SK-N-MC (cell line): ENCODE measurements at regions not wholly inside any gene's neighbourhood (a gene's known extent, or its start where the extent isn't known, plus 50 kb on each side); places are given as distances from the start of the nearest gene placed in this dataset.

Source experiments
- DNase-seq: peaks from one replicate; pipeline ENCODE4 v3.0.0-alpha.2; 2011; ENCODE audit warnings: low read depth, low spot score
- H3K27ac ChIP-seq: fragments of 200-600 bp; sonication (generic); 2 replicates; pipeline ENCODE4 v1.5.1; 2016; ENCODE audit warnings: mixed run types
- H3K36me3 ChIP-seq: fragments of 200-600 bp; sonication (generic); 2 replicates; pipeline ENCODE4 v1.6.1; 2017; ENCODE audit warnings: antibody characterized with exemption, low read length, mixed read lengths; ENCODE audit not compliant: insufficient read depth
- H3K4me3 ChIP-seq: fragments of 200-600 bp; sonication (generic); 2 replicates; pipeline ENCODE4 v1.5.1; 2016
- H3K9ac ChIP-seq: fragments of 200-600 bp; sonication (generic); 2 replicates; pipeline ENCODE4 v1.8.0; 2017; ENCODE audit warnings: mixed run types, mixed read lengths; ENCODE audit not compliant: insufficient read length
- H3K9me3 ChIP-seq: fragments of 200-600 bp; sonication (generic); 2 replicates; pipeline ENCODE4 v1.6.1; 2017; ENCODE audit warnings: low read depth, mild to moderate bottlenecking, antibody characterized with exemption, low read length, moderate library complexity, mixed read lengths
- EZH2 ChIP-seq: fragments of 200-600 bp; sonication (generic); IDR thresholded peaks from one replicate; pipeline ENCODE4 v1.6.1; 2017; ENCODE audit warnings: antibody characterized with exemption
- FOXP2 ChIP-seq: optimal IDR thresholded peaks from 2 replicates; pipeline ENCODE3; 2011; ENCODE audit warnings: mild to moderate bottlenecking, moderate library complexity; ENCODE audit not compliant: insufficient read depth; ENCODE audit errors: extremely low read length, control extremely low read depth
- POLR2AphosphoS5 ChIP-seq: IDR thresholded peaks from 2 replicates; pipeline ENCODE4 v1.6.1; 2012; ENCODE audit warnings: mild to moderate bottlenecking, low read depth, low read length, borderline replicate concordance

DNA sequence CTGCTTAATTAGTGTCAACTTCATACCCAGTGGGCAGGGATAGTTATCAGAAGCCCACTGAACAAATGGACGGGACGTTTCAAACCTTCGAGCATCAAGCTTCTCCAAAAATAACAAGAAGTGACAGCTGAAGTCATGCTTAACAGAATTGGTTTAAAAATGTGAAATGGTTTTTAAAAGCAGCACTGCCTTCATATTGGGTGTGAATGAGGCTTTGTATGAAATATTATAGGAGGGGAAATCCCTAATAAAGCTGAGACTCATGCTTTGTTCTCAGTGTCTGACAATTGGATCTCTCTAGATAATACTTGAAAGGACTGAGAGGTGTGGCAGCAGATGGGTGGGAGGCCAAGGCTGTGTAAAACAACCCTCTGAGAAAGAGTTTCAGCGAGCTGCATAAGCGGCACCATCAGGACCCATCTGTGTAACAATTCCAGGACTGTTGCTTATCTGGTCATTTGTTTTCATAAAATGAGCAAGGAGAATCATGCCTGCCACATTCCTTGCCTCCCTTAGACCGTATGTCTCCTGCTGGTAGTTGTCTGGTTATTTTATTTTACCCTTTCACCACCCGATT lies 667.7 kb downstream of the DIAPH3 start:
- H3K9ac ChIP-seq: no peak overlapping the region
- H3K4me3 ChIP-seq: no peak overlapping the region
- no peak for TF ChIP-seq EZH2
- no peak for TF ChIP-seq FOXP2
- TF ChIP-seq POLR2AphosphoS5: no peak
- no peak for DNase-seq
- no peaks in the 10 kb centered on the region for H3K9me3 ChIP-seq
- no peak overlapping the region for H3K27ac ChIP-seq
- no peaks in the 10 kb centered on the region for H3K36me3 ChIP-seq

DNA sequence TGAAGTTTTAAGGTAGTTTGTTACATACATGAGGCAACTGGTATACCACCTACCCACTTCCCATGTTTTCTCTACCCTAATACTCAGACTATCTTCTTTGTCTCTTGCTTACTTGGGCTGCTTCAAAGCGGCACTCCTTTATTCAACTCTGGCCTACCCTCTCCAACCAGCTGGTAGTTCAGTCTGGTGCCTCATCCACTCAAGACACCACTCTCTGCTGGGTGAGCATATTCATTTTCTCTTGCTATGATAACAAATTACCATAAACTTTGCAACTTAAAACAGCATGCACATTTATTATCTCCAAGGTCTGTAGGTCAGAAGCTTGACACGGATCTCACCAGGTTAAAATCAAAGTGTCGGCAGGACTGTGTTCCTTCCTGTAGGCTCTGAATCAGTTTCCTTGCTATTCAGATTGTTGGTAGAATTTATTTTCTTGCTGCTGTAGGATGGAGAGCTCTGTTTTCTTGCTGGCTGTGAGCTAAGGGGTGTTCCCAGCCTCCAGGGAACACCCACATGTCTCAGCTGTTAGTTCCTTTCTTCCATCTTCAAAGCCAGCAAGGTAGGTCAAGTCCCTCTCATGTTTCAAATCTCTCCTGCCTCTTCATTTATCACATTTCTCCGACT lies 666.0 kb downstream of the DIAPH3 start:
- Histone ChIP-seq H3K4me3 (no peak overlapping the region), H3K9me3 (no peaks in the 10 kb centered on the region), H3K27ac (no peak overlapping the region), H3K36me3 (no peaks in the 10 kb centered on the region), H3K9ac (no peak overlapping the region)
- no peak for DNase-seq
- TF ChIP-seq EZH2 (no peak), POLR2AphosphoS5 (no peak), FOXP2 (no peak)

GRCh38 chr13:59501004-59501403 lies 662.7 kb downstream of the DIAPH3 start:
- no peak for DNase-seq
- H3K27ac ChIP-seq: no peak overlapping the region
- TF ChIP-seq POLR2AphosphoS5 (no peak), EZH2 (no peak), FOXP2 (no peak)

DNA sequence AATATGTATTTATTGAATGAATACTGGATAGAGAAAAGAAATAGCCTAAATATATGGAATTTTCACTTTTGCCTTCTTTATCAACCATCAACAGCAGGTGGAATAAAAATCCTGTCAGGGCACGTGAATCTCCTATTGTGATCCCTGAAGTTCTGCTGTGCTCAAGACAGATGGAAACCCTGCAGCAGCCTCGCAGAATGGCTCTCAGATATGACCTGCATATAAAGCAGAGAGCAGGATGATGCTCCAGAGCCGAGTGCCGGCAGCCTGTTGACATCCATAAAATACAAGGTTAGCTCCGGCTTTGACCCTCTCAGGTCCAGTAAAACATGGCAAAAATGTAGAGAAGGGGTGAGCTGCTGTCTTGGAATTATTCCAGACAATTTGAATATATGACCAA lies 659.3 kb downstream of the DIAPH3 start:
- Histone ChIP-seq H3K36me3 (no peaks in the 10 kb centered on the region), H3K4me3 (no peak overlapping the region)
- no peak for DNase-seq

More at GRCh38 chr13:59501004-59501403, 662.7 kb downstream of the DIAPH3 start:
- Histone ChIP-seq H3K4me3 (no peak overlapping the region), H3K9ac (no peak overlapping the region), H3K36me3 (no peaks in the 10 kb centered on the region), H3K9me3 (no peaks in the 10 kb centered on the region)

DNA sequence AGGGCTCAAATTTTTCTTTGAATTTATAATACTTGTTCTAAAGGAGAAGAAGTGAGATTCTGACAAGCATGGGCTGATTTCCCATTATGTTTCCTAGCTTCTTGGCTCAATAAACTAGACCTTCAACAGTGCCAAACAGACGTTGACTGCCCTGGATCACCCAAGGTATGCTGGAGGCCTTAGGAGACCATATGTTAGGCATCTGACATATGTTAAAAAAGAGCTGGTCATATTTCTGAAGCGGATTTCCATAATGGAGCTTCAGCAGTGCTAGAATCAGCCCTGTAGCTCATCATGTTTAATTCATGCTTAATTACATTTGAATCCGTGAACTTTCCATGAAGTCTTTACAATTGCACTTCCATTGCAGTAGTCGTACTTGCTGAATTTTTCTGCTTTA lies 653.3 kb downstream of the DIAPH3 start:
- Histone ChIP-seq H3K9ac (no peak overlapping the region), H3K27ac (no peak overlapping the region), H3K36me3 (no peaks in the 10 kb centered on the region), H3K9me3 (no peaks in the 10 kb centered on the region), H3K4me3 (no peak overlapping the region)
- DNase-seq: no peak
- TF ChIP-seq EZH2: no peak
- TF ChIP-seq POLR2AphosphoS5: no peak
- TF ChIP-seq FOXP2: no peak

More for the DNA sequence above, 659.3 kb downstream of the DIAPH3 start:
- Histone ChIP-seq H3K9me3 (no peaks in the 10 kb centered on the region), H3K9ac (no peak overlapping the region), H3K27ac (no peak overlapping the region)
- no peak for TF ChIP-seq FOXP2
- no peak for TF ChIP-seq EZH2
- TF ChIP-seq POLR2AphosphoS5: no peak

- no peak overlapping the region for H3K27ac ChIP-seq
- no peak for DNase-seq
- H3K9me3 ChIP-seq: no peaks in the 10 kb centered on the region
- no peak for TF ChIP-seq POLR2AphosphoS5
- no peak for TF ChIP-seq FOXP2
- no peak for TF ChIP-seq EZH2
- H3K4me3 ChIP-seq: no peak overlapping the region
- no peak overlapping the region for H3K9ac ChIP-seq
- H3K36me3 ChIP-seq: no peaks in the 10 kb centered on the region
Measured at GRCh38 chr13:59513686-59514085, 650.0 kb downstream of the DIAPH3 start.

- Histone ChIP-seq H3K27ac (no peak overlapping the region), H3K36me3 (no peaks in the 10 kb centered on the region), H3K9ac (no peak overlapping the region), H3K9me3 (no peaks in the 10 kb centered on the region), H3K4me3 (no peak overlapping the region)
- DNase-seq: no peak
- no peak for TF ChIP-seq EZH2
- TF ChIP-seq FOXP2: no peak
- no peak for TF ChIP-seq POLR2AphosphoS5
Measured at GRCh38 chr13:59514316-59514715, 649.4 kb downstream of the DIAPH3 start.

DNA sequence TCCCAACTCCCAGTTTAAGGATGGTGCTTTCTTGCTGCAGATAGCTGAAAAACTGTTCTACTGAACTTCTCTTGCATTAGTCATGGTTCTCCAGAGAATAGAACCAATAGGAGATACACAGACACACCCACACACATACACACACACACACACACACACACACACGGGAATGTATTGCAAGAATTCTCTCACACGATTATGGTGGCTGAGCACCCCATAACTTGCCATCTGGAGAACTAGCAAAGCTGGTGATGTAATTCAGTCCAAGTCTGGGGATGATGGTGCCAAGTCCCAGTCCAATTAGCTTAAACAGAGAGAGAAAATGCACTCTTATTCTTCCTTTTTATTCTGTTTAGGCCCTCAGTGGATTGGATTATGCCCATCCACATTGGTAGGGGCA lies 643.9 kb downstream of the DIAPH3 start:
- no peak for DNase-seq
- H3K9me3 ChIP-seq: no peaks in the 10 kb centered on the region; the same call in 1 of the 2 replicates
- no peak overlapping the region for H3K4me3 ChIP-seq
- no peak overlapping the region for H3K9ac ChIP-seq
- TF ChIP-seq FOXP2: no peak
- no peak for TF ChIP-seq EZH2
- TF ChIP-seq POLR2AphosphoS5: no peak
- H3K36me3 ChIP-seq: no peaks in the 10 kb centered on the region
- no peak overlapping the region for H3K27ac ChIP-seq
